ENCODE measurements at regions not wholly inside any gene's neighbourhood (a gene's known extent, or its start where the extent isn't known, plus 50 kb on each side); places are given as distances from the start of the nearest gene placed in this dataset.
"Not testable (repeated sequence)": the region's sequence is repeated elsewhere in the genome, so short reads cannot be mapped to it uniquely, and the experiment has no call there.

DNA sequence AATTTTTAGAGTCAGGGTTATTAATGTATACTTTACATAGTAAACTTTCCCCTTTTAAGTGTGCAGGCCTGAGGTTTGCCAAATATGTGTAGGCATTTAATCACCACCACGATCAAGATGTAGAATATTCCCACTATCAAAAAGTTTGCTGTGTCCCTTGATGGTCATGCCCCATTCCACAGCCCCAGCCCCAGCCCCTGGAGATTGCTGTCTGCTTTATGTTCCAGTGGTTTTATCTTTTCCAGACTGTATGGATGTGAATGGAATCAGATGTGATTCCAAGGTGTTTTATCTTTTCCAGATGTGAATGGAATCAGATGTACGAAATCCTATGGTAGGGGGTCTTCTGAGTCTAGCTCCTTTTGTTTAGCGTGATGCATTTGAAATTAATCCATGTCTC is 93.1 kb upstream of the B3GAT1 start:
- DNase-seq = no peak

DNA sequence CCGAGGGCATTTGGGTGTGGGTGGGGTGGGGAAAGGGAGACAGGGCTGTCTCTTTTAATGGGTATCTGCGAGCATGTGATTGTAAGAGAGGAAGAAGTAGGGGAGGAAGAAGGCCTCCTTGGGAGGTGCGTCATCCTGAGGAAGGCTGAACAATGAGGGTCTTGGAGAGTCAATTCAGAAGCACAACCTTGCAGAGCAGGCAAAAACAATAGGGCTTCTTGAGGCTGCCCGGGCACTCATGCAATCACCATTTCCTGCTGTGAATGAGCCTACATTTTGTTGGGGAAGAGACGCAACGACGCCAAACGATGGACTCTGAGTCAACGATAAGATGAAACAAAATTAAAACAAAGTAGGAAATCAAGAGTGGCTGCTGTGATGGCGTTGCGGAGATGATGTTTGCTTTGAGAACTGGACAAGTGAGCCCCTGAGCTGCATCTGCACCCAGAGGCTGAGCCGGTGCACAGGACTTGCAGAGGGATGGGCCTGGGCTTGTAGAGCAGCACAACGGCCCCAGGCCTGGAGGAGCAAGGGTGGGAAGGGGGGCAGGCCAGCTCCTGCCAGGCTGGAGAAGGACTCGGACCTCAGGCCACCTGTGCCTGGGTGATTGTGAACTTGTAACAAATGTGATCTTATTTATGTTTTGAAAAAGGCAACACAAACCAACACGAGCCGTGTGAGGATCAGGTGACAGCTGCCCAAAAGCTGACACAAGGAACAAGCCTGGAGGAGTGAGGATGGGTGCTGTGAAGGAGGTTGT is 92.3 kb upstream of the B3GAT1 start:
- no peak for DNase-seq

GRCh38 chr11:134503596-134503995 is 91.6 kb upstream of the B3GAT1 start:
- no peak for DNase-seq

GRCh38 chr11:134503100-134503499 is 91.1 kb upstream of the B3GAT1 start:
- no peak for DNase-seq

- DNase-seq = no peak
Measured at GRCh38 chr11:134502153-134502550, 90.1 kb upstream of the B3GAT1 start.

- no peak for DNase-seq
Measured at GRCh38 chr11:134501406-134502152, 89.5 kb upstream of the B3GAT1 start.

- no peak for DNase-seq
Measured at GRCh38 chr11:134500621-134501020, 88.6 kb upstream of the B3GAT1 start.

GRCh38 chr11:134499990-134500389 is 87.9 kb upstream of the B3GAT1 start:
- DNase-seq = no peak

- DNase-seq = no peak
Measured at GRCh38 chr11:134498326-134499139, 86.5 kb upstream of the B3GAT1 start.

DNA sequence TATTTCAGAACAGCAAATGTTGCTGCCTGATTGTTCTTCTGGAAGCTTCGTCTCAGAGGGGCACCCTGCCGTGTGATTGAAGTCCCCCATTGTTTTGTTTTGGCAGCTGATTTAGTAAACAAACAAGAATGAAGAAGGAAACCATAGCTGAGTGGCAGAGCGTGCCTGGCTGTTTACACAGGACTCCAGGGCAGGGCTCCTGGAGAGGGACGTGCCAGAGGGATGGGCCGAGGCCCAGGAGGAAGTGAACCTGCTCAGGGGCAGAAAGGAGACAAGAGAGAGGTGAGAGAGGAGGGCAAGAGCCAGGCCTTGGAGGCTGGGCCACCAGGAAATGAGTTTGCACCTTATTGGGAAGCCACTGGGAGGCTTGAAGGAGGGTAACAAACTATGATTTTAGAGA is 85.5 kb upstream of the B3GAT1 start:
- no peak for DNase-seq

GRCh38 chr11:134496058-134496457 is 84.0 kb upstream of the B3GAT1 start:
- DNase-seq = not testable (repeated sequence)

GRCh38 chr11:134494395-134494794 is 82.4 kb upstream of the B3GAT1 start:
- DNase-seq = not testable (repeated sequence)

GRCh38 chr11:134492411-134492810 is 80.4 kb upstream of the B3GAT1 start:
- DNase-seq = not testable (repeated sequence)

DNA sequence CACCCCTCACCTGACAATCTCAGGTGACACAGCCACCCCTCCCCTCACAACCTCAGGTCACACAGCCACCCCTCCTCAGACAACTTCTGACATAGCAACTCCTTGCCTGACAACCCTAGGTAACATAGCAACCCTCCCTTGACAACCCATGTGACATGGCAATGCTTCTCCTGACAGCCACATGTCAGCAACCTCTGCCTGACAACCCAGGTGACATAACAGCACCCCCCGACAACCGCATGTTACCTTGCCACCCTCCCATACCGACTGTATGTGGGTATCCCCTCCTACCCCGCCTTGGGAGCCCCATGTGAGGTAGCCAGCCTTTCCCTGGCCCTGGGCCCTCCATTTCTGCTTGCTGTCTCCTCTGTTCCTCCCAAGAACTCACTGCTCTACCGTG is 77.7 kb upstream of the B3GAT1 start:
- DNase-seq = no peak

DNA sequence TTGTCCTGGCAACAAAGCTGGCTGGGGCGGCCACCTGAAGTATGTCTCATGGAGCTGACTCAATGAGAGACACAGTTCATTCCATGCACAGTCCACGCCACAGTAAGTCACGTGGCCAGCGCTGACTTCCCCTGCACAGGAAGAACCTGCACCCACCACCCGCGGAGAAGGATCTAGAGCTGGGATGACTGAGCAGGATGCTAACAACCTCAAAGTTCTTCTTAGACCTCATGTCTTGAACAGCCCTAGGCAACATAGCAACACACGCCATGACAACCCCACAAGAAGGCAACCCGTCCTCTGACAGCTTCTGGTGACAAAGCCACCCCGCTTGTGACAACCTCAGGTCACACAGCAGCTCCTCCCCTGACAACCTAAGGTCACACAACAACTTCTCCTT is 76.9 kb upstream of the B3GAT1 start:
- no peak for DNase-seq

GRCh38 chr11:134488512-134488911 is 76.5 kb upstream of the B3GAT1 start:
- DNase-seq = no peak

GRCh38 chr11:134487696-134488095 is 75.7 kb upstream of the B3GAT1 start:
- DNase-seq = no peak

GRCh38 chr11:134486704-134487103 is 74.7 kb upstream of the B3GAT1 start:
- no peak for DNase-seq

GRCh38 chr11:134486106-134486505 is 74.1 kb upstream of the B3GAT1 start:
- DNase-seq = no peak

GRCh38 chr11:134485316-134485715 is 73.3 kb upstream of the B3GAT1 start:
- no peak for DNase-seq

DNA sequence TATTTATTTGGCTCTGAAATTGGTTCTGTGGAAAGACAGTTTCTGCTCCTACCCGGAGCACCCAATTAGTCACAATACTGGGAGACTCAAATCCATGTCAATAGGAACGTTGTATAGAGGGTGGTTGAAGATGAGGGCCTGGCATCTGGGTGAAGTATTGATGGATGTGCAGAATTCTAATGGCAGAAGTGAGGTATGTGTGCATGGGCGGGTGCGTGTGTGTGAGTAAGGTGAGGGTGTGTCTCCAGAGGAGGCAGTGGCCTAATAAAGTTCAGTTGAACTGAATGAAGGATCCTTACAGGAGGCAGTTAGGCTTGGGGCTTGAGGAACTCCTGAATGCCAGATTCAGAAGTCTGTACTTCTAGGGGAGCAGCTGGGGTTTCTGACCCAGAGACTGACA is 71.8 kb upstream of the B3GAT1 start:
- no peak for DNase-seq

GRCh38 chr11:134483291-134483690 is 71.2 kb upstream of the B3GAT1 start:
- DNase-seq = no peak

- DNase-seq = no peak
Measured at GRCh38 chr11:134482865-134483264, 70.8 kb upstream of the B3GAT1 start.

Data from OCI-M1 (cell line).